IPS-20b (cell line): ENCODE measurements at regions not wholly inside any gene's neighbourhood (a gene's known extent, or its start where the extent isn't known, plus 50 kb on each side); places are given as distances from the start of the nearest gene placed in this dataset.

ENCODE experiments used
- H3K27ac ChIP-seq: one replicate; pipeline ENCODE4 v1.5.1; 2013; ENCODE audit warnings: low read length
- H3K27me3 ChIP-seq: 2 replicates; pipeline ENCODE4 v1.6.1; 2013; ENCODE audit warnings: mild to moderate bottlenecking, low read length, inconsistent platforms; ENCODE audit not compliant: insufficient read depth
- H3K36me3 ChIP-seq: 2 replicates; pipeline ENCODE4 v1.6.1; 2013; ENCODE audit warnings: low read depth, mild to moderate bottlenecking, inconsistent platforms, low read length, moderate library complexity; ENCODE audit not compliant: insufficient read depth
- H3K4me1 ChIP-seq: 2 replicates; pipeline ENCODE4 v1.6.1; 2013; ENCODE audit warnings: mild to moderate bottlenecking, control low read depth, inconsistent platforms, low read length, moderate library complexity; ENCODE audit not compliant: insufficient read depth
- H3K4me3 ChIP-seq: 2 replicates; pipeline ENCODE4 v1.5.1; 2013; ENCODE audit warnings: mild to moderate bottlenecking, low read length, inconsistent platforms
- H3K9ac ChIP-seq: 2 replicates; pipeline ENCODE4 v1.6.1; 2013; ENCODE audit warnings: low read depth, mild to moderate bottlenecking, inconsistent platforms, low read length, moderate library complexity
- H3K9me3 ChIP-seq: 2 replicates; pipeline ENCODE4 v1.6.1; 2013; ENCODE audit warnings: mild to moderate bottlenecking, low read depth, low read length, inconsistent platforms; ENCODE audit not compliant: insufficient read depth

GRCh38 chr6:14795451-14795850, 450.4 kb upstream of the JARID2 start:
- Histone ChIP-seq H3K9me3 (0 out of 2 replicates have a peak, but pooled peaks cover 3% of the 10 kb centered on the region), H3K27ac (no peak overlapping the region), H3K36me3 (no peaks in the 10 kb centered on the region), H3K27me3 (no peaks in the 10 kb centered on the region), H3K4me1 (peaks cover 11% of the 10 kb centered on the region; the same call in 1 of the 2 replicates), H3K4me3 (no peak overlapping the region), H3K9ac (no peak overlapping the region)

- Histone ChIP-seq H3K9ac (no peak overlapping the region), H3K27ac (no peak overlapping the region), H3K4me1 (peaks cover 8% of the 10 kb centered on the region; the same call in 1 of the 2 replicates), H3K27me3 (no peaks in the 10 kb centered on the region), H3K9me3 (0 out of 2 replicates have a peak, but pooled peaks cover 3% of the 10 kb centered on the region), H3K36me3 (no peaks in the 10 kb centered on the region), H3K4me3 (no peak overlapping the region)
Observed at GRCh38 chr6:14796974-14797762, 448.7 kb upstream of the JARID2 start.

GRCh38 chr6:14797875-14798593, 447.8 kb upstream of the JARID2 start:
- H3K9me3 ChIP-seq: 0 out of 2 replicates have a peak, but pooled peaks cover 3% of the 10 kb centered on the region
- peaks cover 10% of the 10 kb centered on the region for H3K4me1 ChIP-seq
- H3K27me3 ChIP-seq: no peaks in the 10 kb centered on the region
- no peaks in the 10 kb centered on the region for H3K36me3 ChIP-seq
- H3K4me3 ChIP-seq: no peak overlapping the region
- no peak overlapping the region for H3K27ac ChIP-seq
- no peak overlapping the region for H3K9ac ChIP-seq

DNA sequence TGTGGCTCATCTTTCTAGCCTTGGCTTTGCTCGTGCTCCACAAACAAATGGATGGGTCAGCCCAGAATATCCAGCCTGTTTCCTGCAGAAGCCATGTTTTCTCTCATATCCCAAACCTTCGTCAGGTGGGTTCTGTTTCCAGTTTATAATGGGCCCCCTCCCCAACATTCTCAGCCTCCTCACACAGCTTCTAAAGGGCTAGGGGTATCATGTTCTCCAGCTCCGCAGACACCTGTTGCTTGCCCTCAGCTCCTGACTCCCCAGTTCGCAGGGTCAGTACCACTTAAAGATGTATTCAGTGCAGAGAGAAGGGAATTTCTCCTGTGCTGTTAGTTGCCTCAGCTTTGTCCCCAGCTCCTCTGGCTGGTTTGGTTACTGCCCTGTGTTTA, 447.3 kb upstream of the JARID2 start:
- Histone ChIP-seq H3K4me3 (no peak overlapping the region), H3K9me3 (0 out of 2 replicates have a peak, but pooled peaks cover 3% of the 10 kb centered on the region)

GRCh38 chr6:14798996-14799588, 446.8 kb upstream of the JARID2 start:
- Histone ChIP-seq H3K27me3 (peaks cover 7% of the 10 kb centered on the region), H3K36me3 (no peaks in the 10 kb centered on the region), H3K9me3 (0 out of 2 replicates have a peak, but pooled peaks cover 3% of the 10 kb centered on the region), H3K4me1 (peaks cover 10% of the 10 kb centered on the region), H3K9ac (no peak overlapping the region), H3K4me3 (no peak overlapping the region), H3K27ac (no peak overlapping the region)

More for the DNA sequence above, 447.3 kb upstream of the JARID2 start:
- peaks cover 10% of the 10 kb centered on the region for H3K4me1 ChIP-seq
- no peak overlapping the region for H3K27ac ChIP-seq
- H3K9ac ChIP-seq: no peak overlapping the region
- peaks cover 2% of the 10 kb centered on the region for H3K27me3 ChIP-seq
- H3K36me3 ChIP-seq: no peaks in the 10 kb centered on the region

DNA sequence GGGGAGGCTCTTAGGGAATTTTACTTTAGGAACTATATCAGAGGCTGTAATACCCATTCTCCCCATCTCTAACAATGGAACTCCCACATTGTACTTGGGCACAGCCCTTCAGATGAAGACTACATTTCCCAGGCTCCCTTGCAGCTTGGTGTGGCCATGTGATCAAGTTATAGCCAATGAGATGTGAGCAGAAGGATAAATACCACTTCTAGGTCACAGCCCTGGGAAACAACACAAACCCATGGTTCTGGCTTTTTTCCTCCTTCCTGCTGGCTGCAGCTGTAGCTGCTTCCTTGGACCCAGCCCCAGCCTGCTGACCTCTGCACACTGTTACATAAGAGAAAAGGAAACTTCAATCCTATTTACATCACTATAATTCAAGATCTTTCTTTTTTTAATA, 445.9 kb upstream of the JARID2 start:
- Histone ChIP-seq H3K27me3 (peaks cover 8% of the 10 kb centered on the region), H3K36me3 (no peaks in the 10 kb centered on the region), H3K9ac (no peak overlapping the region), H3K4me3 (no peak overlapping the region), H3K9me3 (0 out of 2 replicates have a peak, but pooled peaks cover 3% of the 10 kb centered on the region), H3K27ac (no peak overlapping the region), H3K4me1 (peaks cover 10% of the 10 kb centered on the region)

- H3K27me3 ChIP-seq: peaks cover 8% of the 10 kb centered on the region
- no peak overlapping the region for H3K27ac ChIP-seq
- H3K36me3 ChIP-seq: no peaks in the 10 kb centered on the region
- H3K4me1 ChIP-seq: peaks cover 7% of the 10 kb centered on the region
- no peak overlapping the region for H3K4me3 ChIP-seq
- H3K9me3 ChIP-seq: 0 out of 2 replicates have a peak, but pooled peaks cover 3% of the 10 kb centered on the region
- H3K9ac ChIP-seq: no peak overlapping the region
Observed at GRCh38 chr6:14802514-14803160, 443.2 kb upstream of the JARID2 start.

GRCh38 chr6:14804001-14804784, 441.7 kb upstream of the JARID2 start:
- Histone ChIP-seq H3K27me3 (peaks cover 8% of the 10 kb centered on the region), H3K9ac (no peak overlapping the region), H3K9me3 (peaks cover 1% of the 10 kb centered on the region; the same call in 1 of the 2 replicates), H3K36me3 (no peaks in the 10 kb centered on the region), H3K27ac (no peak overlapping the region), H3K4me3 (no peak overlapping the region), H3K4me1 (peaks cover 4% of the 10 kb centered on the region; the same call in 1 of the 2 replicates)

GRCh38 chr6:14804785-14805210, 441.1 kb upstream of the JARID2 start:
- no peak overlapping the region for H3K4me3 ChIP-seq
- no peaks in the 10 kb centered on the region; the same call in 1 of the 2 replicates for H3K9me3 ChIP-seq
- peaks cover 8% of the 10 kb centered on the region for H3K27me3 ChIP-seq
- H3K36me3 ChIP-seq: no peaks in the 10 kb centered on the region
- no peak overlapping the region for H3K27ac ChIP-seq
- peaks cover 4% of the 10 kb centered on the region; the same call in 1 of the 2 replicates for H3K4me1 ChIP-seq
- H3K9ac ChIP-seq: no peak overlapping the region

- no peak overlapping the region for H3K4me3 ChIP-seq
- no peak overlapping the region for H3K27ac ChIP-seq
- peaks cover 4% of the 10 kb centered on the region; the same call in 1 of the 2 replicates for H3K4me1 ChIP-seq
- H3K36me3 ChIP-seq: no peaks in the 10 kb centered on the region
- H3K9me3 ChIP-seq: no peaks in the 10 kb centered on the region; the same call in 1 of the 2 replicates
- no peak overlapping the region for H3K9ac ChIP-seq
- peaks cover 8% of the 10 kb centered on the region for H3K27me3 ChIP-seq
Observed at GRCh38 chr6:14806101-14806500, 439.8 kb upstream of the JARID2 start.
